Activated CD4-positive, alpha-beta memory T cell treated with anti-CD3 and anti-CD28 coated beads, Interleukin-2, amount 10 ng/mL, durations not matched to agents 7 days and 5 days (primary cell): ENCODE measurements at regions not wholly inside any gene's neighbourhood (a gene's known extent, or its start where the extent isn't known, plus 50 kb on each side); places are given as distances from the start of the nearest gene placed in this dataset.

ENCODE experiments used
- CTCF ChIA-PET: fragments of 350-600 bp; sonication (Branson Sonifier 250); formaldehyde crosslinking; loops from one replicate; lab custom pipeline; 2021; ENCODE audit warnings: antibody characterized with exemption, inconsistent platforms; lab: Charles Lee
- POLR2A ChIA-PET: fragments of 350-600 bp; sonication (Branson Sonifier 250); formaldehyde crosslinking; loops from one replicate; lab custom pipeline; 2021; ENCODE audit warnings: antibody characterized with exemption; lab: Charles Lee
- DNase-seq: peaks from one replicate; pipeline ENCODE4 v3.0.0-alpha.2; 2020
- H3K27ac Mint-ChIP-seq: one replicate; pipeline ENCODE4 v1.8.0; 2021; ENCODE audit warnings: mild to moderate bottlenecking, mixed read lengths
- H3K27me3 Mint-ChIP-seq: one replicate; pipeline ENCODE4 v1.8.0; 2021; ENCODE audit warnings: mixed read lengths
- H3K36me3 Mint-ChIP-seq: one replicate; pipeline ENCODE4 v1.8.0; 2021; ENCODE audit warnings: low read depth, mixed read lengths
- H3K4me1 Mint-ChIP-seq: one replicate; pipeline ENCODE4 v1.8.0; 2021; ENCODE audit warnings: mixed read lengths
- H3K4me3 Mint-ChIP-seq: one replicate; pipeline ENCODE4 v1.8.0; 2021; ENCODE audit warnings: mild to moderate bottlenecking, mixed read lengths
- H3K9me3 Mint-ChIP-seq: one replicate; pipeline ENCODE4 v1.8.0; 2021; ENCODE audit warnings: mixed read lengths

DNA sequence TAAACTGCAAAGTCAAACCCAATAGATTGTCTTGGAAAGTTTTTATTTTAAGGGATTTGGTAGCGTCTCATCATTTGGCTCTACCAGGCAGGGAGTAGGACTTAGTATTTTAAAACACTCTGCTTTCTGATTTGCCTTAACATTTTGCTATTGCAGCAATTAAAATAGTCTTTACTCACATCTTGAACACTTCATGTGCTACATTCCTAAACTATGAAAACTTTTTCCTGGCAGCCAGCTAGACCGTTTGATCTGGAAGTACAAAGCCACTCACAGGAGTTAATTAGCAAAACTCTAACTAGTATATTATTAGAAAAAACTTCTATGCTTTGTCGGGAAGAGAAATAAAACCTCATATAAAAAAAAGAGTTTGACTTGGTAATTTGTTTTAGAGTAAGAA, 111.4 kb downstream of the TFPI2 start:
- ChIA-PET CTCF (no interaction called here), POLR2A (no interaction called here)
- Mint-ChIP-seq H3K36me3 (no peaks in the 10 kb centered on the region), H3K27ac (no peak overlapping the region), H3K27me3 (no peaks in the 10 kb centered on the region), H3K4me3 (no peak overlapping the region), H3K9me3 (no peaks in the 10 kb centered on the region), H3K4me1 (no peaks in the 10 kb centered on the region)
- no peak for DNase-seq

DNA sequence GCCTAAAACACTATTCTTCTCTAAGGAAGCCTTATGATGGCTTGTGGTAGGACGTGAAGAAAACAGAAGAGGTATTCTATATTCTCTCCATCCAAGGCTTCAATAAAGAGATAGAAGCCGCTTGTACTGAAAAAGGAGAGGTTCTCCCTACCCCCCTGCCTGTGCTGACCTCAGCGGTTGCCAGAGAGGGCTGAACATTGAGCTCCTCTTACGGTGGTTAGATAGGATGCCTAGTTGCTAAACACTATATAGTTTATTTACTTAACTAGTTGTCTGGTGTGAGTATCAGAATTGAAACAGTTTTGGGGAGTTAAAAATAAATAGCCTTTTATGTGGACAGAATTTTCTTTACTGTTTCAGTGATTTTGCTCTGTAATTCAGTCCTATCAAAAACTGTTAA, 112.2 kb downstream of the TFPI2 start:
- CTCF ChIA-PET, result no interaction called here

DNA sequence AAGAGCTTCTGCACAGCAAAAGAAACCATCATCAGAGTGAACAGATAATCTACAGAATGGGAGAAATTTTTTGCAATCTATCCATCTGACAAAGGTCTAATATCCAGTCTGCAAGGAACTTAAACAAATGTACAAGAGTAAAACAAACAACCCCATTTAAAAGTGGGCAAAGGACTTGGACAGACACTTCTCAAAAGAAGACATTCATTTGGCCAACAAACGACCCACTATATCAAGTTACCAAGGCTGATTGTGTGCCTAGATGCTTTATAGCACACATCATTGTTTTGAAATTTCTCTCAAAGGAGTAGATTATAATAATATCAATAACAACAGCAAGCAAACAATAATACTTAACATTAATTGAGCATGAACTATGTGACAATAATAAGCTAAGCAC, 117.1 kb downstream of the TFPI2 start:
- Mint-ChIP-seq H3K27me3 (no peaks in the 10 kb centered on the region), H3K4me3 (no peak overlapping the region), H3K4me1 (no peaks in the 10 kb centered on the region), H3K36me3 (no peaks in the 10 kb centered on the region), H3K9me3 (no peaks in the 10 kb centered on the region), H3K27ac (no peak overlapping the region)
- ChIA-PET POLR2A (no interaction called here), CTCF (no interaction called here)
- no peak for DNase-seq

More for the DNA sequence above, 112.2 kb downstream of the TFPI2 start:
- Mint-ChIP-seq H3K4me1 (no peaks in the 10 kb centered on the region), H3K27ac (no peak overlapping the region), H3K27me3 (no peaks in the 10 kb centered on the region), H3K36me3 (no peaks in the 10 kb centered on the region), H3K9me3 (no peaks in the 10 kb centered on the region), H3K4me3 (no peak overlapping the region)
- POLR2A ChIA-PET, result no interaction called here
- no peak for DNase-seq

DNA sequence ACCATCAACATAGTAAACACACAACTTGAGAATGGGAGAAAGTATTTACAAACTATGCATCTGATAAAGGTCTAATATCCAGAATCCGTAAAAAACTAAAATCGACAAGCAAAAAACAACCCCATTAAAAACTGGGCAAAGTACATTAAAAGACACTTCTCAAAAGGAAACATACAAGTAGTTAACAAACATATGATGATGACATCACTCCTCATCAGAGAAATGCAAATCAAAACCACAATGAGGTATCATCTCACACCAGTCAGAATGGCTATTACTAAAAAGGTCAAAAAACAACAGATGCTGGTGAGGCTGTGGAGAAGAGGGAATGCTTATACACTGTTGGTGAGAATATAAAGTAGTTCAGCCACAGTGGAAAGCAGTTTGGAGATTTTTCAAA, 125.1 kb downstream of the TFPI2 start:
- Mint-ChIP-seq H3K9me3 (no peaks in the 10 kb centered on the region), H3K4me1 (no peaks in the 10 kb centered on the region), H3K36me3 (no peaks in the 10 kb centered on the region), H3K4me3 (no peak overlapping the region), H3K27ac (no peak overlapping the region), H3K27me3 (no peaks in the 10 kb centered on the region)
- DNase-seq, result no peak
- ChIA-PET POLR2A (no interaction called here), CTCF (no interaction called here)

GRCh38 chr7:93758631-93759030, 131.9 kb downstream of the TFPI2 start:
- ChIA-PET POLR2A (no interaction called here), CTCF (no interaction called here)
- Mint-ChIP-seq H3K36me3 (no peaks in the 10 kb centered on the region), H3K27me3 (no peaks in the 10 kb centered on the region), H3K27ac (no peak overlapping the region), H3K4me1 (no peaks in the 10 kb centered on the region), H3K4me3 (no peak overlapping the region), H3K9me3 (no peaks in the 10 kb centered on the region)
- DNase-seq, result no peak

DNA sequence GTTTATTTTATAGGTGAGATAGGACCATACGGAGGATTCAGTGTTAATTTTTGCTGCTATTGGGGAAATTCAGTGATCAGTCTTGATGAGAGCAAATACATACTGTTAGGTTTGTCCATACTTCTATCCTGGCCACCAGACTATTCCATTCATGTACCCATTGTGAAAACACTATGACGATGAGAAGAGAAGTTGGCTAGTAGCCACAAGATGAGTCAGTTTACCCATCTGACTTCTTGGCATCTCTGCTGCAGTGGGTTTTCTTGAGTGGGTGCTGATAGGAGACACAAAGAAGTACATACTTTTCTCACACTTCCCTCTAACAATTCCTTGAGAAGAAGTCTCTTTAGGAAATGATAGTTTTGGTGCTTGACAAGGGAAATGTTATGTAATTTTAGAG, 133.1 kb downstream of the TFPI2 start:
- H3K27ac Mint-ChIP-seq, result no peak overlapping the region
- POLR2A ChIA-PET, result no interaction called here
- no peaks in the 10 kb centered on the region for H3K27me3 Mint-ChIP-seq
- DNase-seq, result no peak
- H3K4me1 Mint-ChIP-seq, result no peaks in the 10 kb centered on the region
- H3K9me3 Mint-ChIP-seq, result no peaks in the 10 kb centered on the region
- no peak overlapping the region for H3K4me3 Mint-ChIP-seq
- no peaks in the 10 kb centered on the region for H3K36me3 Mint-ChIP-seq
- CTCF ChIA-PET, result no interaction called here

DNA sequence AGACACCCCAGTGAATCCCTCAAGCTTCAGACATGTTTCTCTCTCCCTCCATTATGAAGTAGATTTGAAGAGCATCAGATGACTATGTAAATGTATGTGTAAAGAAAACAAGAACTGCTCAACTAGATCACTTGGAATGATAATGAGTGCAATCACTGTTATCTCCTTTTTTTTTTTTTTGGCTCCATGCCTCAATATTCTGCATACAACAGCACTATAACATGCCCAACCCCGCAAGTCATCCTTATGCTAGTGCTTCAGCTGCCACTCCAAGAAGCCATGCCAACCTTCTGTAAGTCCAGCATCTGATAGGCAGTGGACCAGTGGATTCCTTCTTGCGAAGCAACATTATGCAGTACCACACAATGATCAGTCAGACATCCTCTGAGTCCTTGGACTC, 133.7 kb downstream of the TFPI2 start:
- no peaks in the 10 kb centered on the region for H3K4me1 Mint-ChIP-seq
- H3K27ac Mint-ChIP-seq, result no peak overlapping the region
- H3K36me3 Mint-ChIP-seq, result no peaks in the 10 kb centered on the region
- H3K4me3 Mint-ChIP-seq, result no peak overlapping the region
- H3K9me3 Mint-ChIP-seq, result no peaks in the 10 kb centered on the region
- ChIA-PET POLR2A (no interaction called here), CTCF (no interaction called here)
- no peak for DNase-seq
- H3K27me3 Mint-ChIP-seq, result no peaks in the 10 kb centered on the region

- H3K27ac Mint-ChIP-seq, result no peak overlapping the region
- ChIA-PET POLR2A (no interaction called here), CTCF (no interaction called here)
- no peaks in the 10 kb centered on the region for H3K9me3 Mint-ChIP-seq
- H3K4me3 Mint-ChIP-seq, result no peak overlapping the region
- H3K36me3 Mint-ChIP-seq, result no peaks in the 10 kb centered on the region
- DNase-seq, result no peak
- H3K4me1 Mint-ChIP-seq, result no peaks in the 10 kb centered on the region
- H3K27me3 Mint-ChIP-seq, result no peaks in the 10 kb centered on the region
These were observed 139.1 kb downstream of the TFPI2 start for GRCh38 chr7:93751421-93751820.

DNA sequence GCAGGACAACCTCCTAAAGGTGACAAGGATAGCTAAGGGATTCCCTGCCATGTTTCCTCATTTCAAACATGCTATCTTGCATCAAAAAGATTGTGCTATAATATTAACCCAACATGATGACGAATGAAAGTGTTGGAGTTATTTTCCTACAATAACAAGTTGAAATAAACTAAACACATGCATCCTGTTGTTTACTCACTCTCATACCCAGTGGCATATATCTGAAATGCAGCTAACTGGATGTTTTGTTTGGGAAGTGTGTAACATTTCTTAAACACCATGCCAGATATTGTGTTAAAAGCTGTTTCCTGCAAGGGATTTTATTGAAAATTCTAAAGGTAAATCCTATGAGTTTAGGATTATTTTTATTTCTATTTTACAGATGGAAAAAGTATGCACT, 139.6 kb downstream of the TFPI2 start:
- Mint-ChIP-seq H3K27me3 (no peaks in the 10 kb centered on the region), H3K4me1 (no peaks in the 10 kb centered on the region), H3K4me3 (no peak overlapping the region), H3K36me3 (no peaks in the 10 kb centered on the region), H3K27ac (no peak overlapping the region), H3K9me3 (no peaks in the 10 kb centered on the region)
- POLR2A ChIA-PET, result no interaction called here
- CTCF ChIA-PET, result no interaction called here
- no peak for DNase-seq

DNA sequence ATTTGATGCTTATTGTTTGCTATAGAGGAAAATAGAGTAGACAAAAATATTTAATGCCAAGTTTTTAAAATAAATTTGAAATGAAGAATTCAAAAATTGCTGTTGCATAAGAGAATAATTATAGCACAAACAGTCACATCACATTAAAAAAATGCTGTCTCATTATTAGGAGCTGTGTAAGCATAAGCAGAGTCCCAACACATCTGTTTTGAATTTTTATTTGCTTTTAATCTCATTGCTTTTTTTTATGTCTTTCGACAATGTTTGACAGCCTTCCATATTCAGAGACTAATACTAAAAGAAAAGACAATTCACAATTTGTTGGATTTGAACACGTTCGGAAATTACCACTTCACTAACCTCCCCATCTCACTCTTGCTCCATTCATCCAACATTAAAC, 143.5 kb downstream of the TFPI2 start:
- Mint-ChIP-seq H3K4me3 (no peak overlapping the region), H3K27ac (no peak overlapping the region), H3K36me3 (no peaks in the 10 kb centered on the region), H3K9me3 (no peaks in the 10 kb centered on the region), H3K4me1 (no peaks in the 10 kb centered on the region), H3K27me3 (no peaks in the 10 kb centered on the region)
- ChIA-PET POLR2A (no interaction called here), CTCF (no interaction called here)
- DNase-seq, result no peak

- CTCF ChIA-PET, result no interaction called here
- no peaks in the 10 kb centered on the region for H3K4me1 Mint-ChIP-seq
- no peak overlapping the region for H3K27ac Mint-ChIP-seq
- no peaks in the 10 kb centered on the region for H3K9me3 Mint-ChIP-seq
- no peaks in the 10 kb centered on the region for H3K27me3 Mint-ChIP-seq
- POLR2A ChIA-PET, result no interaction called here
- DNase-seq, result no peak
- H3K36me3 Mint-ChIP-seq, result no peaks in the 10 kb centered on the region
- no peak overlapping the region for H3K4me3 Mint-ChIP-seq
These were observed 151.1 kb downstream of the TFPI2 start for GRCh38 chr7:93739424-93739823.

DNA sequence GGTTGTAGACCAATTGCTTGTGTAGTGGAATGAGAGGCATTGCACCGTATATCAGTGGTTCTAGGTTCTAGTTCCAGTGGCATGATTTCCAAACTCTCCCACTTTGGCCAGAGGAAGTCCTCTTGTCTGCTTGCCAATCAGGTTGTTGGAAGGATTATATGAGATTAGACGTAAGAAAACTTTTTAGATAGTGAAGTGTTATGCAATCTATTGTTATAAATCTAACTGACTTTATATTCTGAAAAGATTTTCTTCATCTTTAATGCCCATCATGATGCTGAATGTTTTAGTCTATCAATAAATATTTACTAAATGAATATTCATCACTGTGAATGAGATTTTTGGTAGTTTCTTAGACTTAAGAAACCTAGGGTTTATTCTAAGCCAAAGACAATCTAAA, 152.6 kb downstream of the TFPI2 start:
- Mint-ChIP-seq H3K27ac (no peak overlapping the region), H3K36me3 (no peaks in the 10 kb centered on the region), H3K9me3 (no peaks in the 10 kb centered on the region), H3K4me1 (no peaks in the 10 kb centered on the region), H3K4me3 (no peak overlapping the region), H3K27me3 (no peaks in the 10 kb centered on the region)
- CTCF ChIA-PET, result no interaction called here
- no peak for DNase-seq
- POLR2A ChIA-PET, result no interaction called here

- ChIA-PET CTCF (no interaction called here), POLR2A (no interaction called here)
- no peak overlapping the region for H3K4me3 Mint-ChIP-seq
- H3K4me1 Mint-ChIP-seq, result no peaks in the 10 kb centered on the region
- H3K27me3 Mint-ChIP-seq, result no peaks in the 10 kb centered on the region
- DNase-seq, result no peak
- no peak overlapping the region for H3K27ac Mint-ChIP-seq
- no peaks in the 10 kb centered on the region for H3K36me3 Mint-ChIP-seq
- no peaks in the 10 kb centered on the region for H3K9me3 Mint-ChIP-seq
These were observed 153.7 kb downstream of the TFPI2 start for GRCh38 chr7:93736668-93737369.

GRCh38 chr7:93728292-93728691, 153.8 kb upstream of the CALCR start:
- H3K27ac Mint-ChIP-seq, result no peak overlapping the region
- CTCF ChIA-PET, result no interaction called here
- no peak for DNase-seq
- no peaks in the 10 kb centered on the region for H3K36me3 Mint-ChIP-seq
- H3K4me1 Mint-ChIP-seq, result no peaks in the 10 kb centered on the region
- no peaks in the 10 kb centered on the region for H3K9me3 Mint-ChIP-seq
- H3K27me3 Mint-ChIP-seq, result no peaks in the 10 kb centered on the region
- POLR2A ChIA-PET, result no interaction called here
- H3K4me3 Mint-ChIP-seq, result no peak overlapping the region
